ENCODE measurements at regions not wholly inside any gene's neighbourhood (a gene's known extent, or its start where the extent isn't known, plus 50 kb on each side); places are given as distances from the start of the nearest gene placed in this dataset.
A peak's percentile ranks its signal among the peaks of the same experiment; 100 is the strongest.

- no peak for DNase-seq (ENCODE audit: low read depth)
- no peak overlapping the region for H3K4me3 ChIP-seq (replicated peaks; ENCODE audit: low read depth, low read length)
- TF ChIP-seq, protein P1, sequence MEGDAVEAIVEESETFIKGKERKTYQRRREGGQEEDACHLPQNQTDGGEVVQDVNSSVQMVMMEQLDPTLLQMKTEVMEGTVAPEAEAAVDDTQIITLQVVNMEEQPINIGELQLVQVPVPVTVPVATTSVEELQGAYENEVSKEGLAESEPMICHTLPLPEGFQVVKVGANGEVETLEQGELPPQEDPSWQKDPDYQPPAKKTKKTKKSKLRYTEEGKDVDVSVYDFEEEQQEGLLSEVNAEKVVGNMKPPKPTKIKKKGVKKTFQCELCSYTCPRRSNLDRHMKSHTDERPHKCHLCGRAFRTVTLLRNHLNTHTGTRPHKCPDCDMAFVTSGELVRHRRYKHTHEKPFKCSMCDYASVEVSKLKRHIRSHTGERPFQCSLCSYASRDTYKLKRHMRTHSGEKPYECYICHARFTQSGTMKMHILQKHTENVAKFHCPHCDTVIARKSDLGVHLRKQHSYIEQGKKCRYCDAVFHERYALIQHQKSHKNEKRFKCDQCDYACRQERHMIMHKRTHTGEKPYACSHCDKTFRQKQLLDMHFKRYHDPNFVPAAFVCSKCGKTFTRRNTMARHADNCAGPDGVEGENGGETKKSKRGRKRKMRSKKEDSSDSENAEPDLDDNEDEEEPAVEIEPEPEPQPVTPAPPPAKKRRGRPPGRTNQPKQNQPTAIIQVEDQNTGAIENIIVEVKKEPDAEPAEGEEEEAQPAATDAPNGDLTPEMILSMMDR (IDR thresholded peaks at IDR 0.05; ENCODE audit: low read length, missing control alignments), result no peak
Measured at GRCh38 chr6:105460860-105461259, 58.0 kb upstream of the PREP start.

- peak; percentile 70 for DNase-seq (ENCODE audit: low read depth)
- TF ChIP-seq, protein P1 (IDR thresholded peaks at IDR 0.05; ENCODE audit: low read length, missing control alignments), result no peak
- no peak overlapping the region for H3K4me3 ChIP-seq (replicated peaks; ENCODE audit: low read depth, low read length)
Measured at GRCh38 chr6:105459864-105460263, 57.0 kb upstream of the PREP start.

GRCh38 chr6:105459049-105459448, 56.2 kb upstream of the PREP start:
- no peak for DNase-seq (ENCODE audit: low read depth)
- TF ChIP-seq, protein P1 (IDR thresholded peaks at IDR 0.05; ENCODE audit: low read length, missing control alignments), result no peak

GRCh38 chr6:105458551-105458950, 55.7 kb upstream of the PREP start:
- DNase-seq (ENCODE audit: low read depth), result no peak

More at GRCh38 chr6:105459049-105459448, 56.2 kb upstream of the PREP start:
- H3K4me3 ChIP-seq (replicated peaks; ENCODE audit: low read depth, low read length), result no peak overlapping the region

DNA sequence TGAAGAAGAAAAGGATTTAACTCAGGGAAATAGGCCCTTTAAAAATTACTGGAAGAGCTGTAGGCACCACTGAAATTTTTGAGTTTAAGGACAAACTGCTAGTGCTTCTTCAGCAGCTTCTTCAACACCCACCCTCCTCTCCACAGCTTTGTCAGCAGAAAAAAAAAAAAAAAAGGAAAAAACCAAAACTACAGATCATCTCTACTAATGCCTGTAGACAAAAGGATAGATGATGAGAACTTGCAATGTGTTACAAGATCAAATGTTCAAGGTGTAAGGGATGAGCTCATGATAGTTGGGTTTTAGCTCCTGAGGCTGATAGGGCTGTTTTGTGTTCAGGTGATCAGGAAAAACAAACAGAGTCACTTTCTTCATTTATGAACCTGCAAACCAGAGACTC, 55.2 kb upstream of the PREP start:
- TF ChIP-seq, protein P1 (IDR thresholded peaks at IDR 0.05; ENCODE audit: low read length, missing control alignments), result no peak
- no peak for DNase-seq (ENCODE audit: low read depth)
- no peak overlapping the region for H3K4me3 ChIP-seq (replicated peaks; ENCODE audit: low read depth, low read length)

More at GRCh38 chr6:105458551-105458950, 55.7 kb upstream of the PREP start:
- H3K4me3 ChIP-seq (replicated peaks; ENCODE audit: low read depth, low read length), result no peak overlapping the region
- TF ChIP-seq, protein P1 (IDR thresholded peaks at IDR 0.05; ENCODE audit: low read length, missing control alignments), result no peak

DNA sequence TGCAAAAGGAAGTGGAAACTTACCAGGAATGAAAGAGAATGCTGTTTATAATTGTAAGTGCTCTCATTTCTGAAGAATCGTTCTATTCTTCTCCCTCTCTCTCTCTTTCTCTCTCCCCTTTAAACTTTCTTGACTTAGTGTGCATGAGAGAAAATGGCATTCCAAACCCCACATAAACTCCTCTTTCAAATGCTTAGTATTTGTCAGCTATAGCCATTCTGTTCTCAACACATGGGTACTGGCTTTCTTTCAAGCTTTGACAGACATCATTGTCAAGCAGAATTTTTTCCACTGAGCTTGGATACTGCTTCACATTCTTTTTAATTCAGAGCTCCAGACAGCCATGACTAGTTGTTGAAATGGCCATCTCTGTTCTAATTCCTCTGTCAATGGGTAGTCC, 51.1 kb upstream of the PREP start:
- H3K4me3 ChIP-seq (replicated peaks; ENCODE audit: low read depth, low read length), result no peak overlapping the region
- TF ChIP-seq, protein P1 (IDR thresholded peaks at IDR 0.05; ENCODE audit: low read length, missing control alignments), result no peak
- no peak for DNase-seq (ENCODE audit: low read depth)

DNA sequence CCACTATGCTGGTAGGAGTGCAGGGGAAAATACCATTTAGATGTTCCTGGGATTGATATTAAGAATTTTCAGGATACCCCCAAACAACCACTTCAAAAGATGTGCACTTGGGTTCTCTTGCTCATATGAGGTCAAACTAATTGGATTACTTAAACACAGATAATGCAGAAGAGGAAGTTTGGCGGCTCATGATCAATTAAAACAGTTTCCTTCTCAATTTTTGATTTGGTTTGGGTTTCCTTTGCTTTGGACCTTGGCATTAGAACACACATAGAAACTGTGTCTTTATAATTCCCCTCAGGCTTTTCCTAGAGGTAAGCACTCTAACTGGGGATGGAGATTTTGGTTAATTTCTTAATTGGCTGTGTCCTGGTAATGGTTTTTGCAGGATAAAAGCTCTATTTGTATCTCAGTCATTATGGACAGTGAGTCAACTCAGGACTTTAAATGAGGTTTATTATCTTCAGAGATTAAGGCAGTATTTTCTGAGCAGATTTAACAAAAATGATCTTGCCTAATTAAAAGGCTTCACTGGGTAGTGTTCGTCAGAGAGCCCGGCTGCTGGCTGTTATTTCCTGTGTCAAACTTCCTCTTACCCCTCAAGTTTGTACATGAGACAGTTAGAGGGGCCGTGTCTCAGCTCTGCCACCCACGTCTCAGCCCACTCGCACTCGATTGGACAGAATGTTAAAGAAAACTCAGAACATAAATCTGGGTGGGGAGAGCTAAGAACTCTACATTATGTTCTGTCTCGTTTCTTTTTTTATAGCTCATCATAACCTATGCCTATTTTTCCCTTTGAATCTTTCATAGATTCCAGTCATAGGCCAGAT, 50.3 kb upstream of the PREP start:
- H3K4me3 ChIP-seq (replicated peaks; ENCODE audit: low read depth, low read length), result no peak overlapping the region
- no peak for DNase-seq (ENCODE audit: low read depth)
- TF ChIP-seq, protein P1 (IDR thresholded peaks at IDR 0.05; ENCODE audit: low read length, missing control alignments), result no peak

Data from fibroblast of pulmonary artery (primary cell).